HEK293 (cell line): ENCODE measurements at regions not wholly inside any gene's neighbourhood (a gene's known extent, or its start where the extent isn't known, plus 50 kb on each side); places are given as distances from the start of the nearest gene placed in this dataset.

Source experiments
- CTCF ChIA-PET: fragments of 350-600 bp; formaldehyde crosslinking; extraction: SDS; loops from one replicate; lab custom pipeline; 2021; ENCODE audit warnings: antibody characterized with exemption; lab: Yijun Ruan, JAX
- POLR2A ChIA-PET: fragments of 300-600 bp; formaldehyde crosslinking; extraction: SDS; loops from one replicate; lab custom pipeline; 2020; ENCODE audit warnings: antibody characterized with exemption, inconsistent platforms; lab: Yijun Ruan, JAX
- H3K27ac ChIP-seq: fragments of 200-500 bp; sonication (Bioruptor generic); 2 replicates; pipeline ENCODE4 v1.5.1; 2014; ENCODE audit warnings: low read depth, low read length, control low read depth, inconsistent platforms; ENCODE audit errors: extremely low read depth
- H3K36me3 ChIP-seq, 2 experiments: fragments of 200-500 bp in 1 of 2; sonication (Bioruptor generic) in 1 of 2; 1 replicate in 1 of 2; 2 replicates in 1 of 2; pipeline ENCODE4 v1.5.1; 2014 to 2017; ENCODE audit warnings: inconsistent platforms in 2 of 2, low read length in 2 of 2; ENCODE audit not compliant: control insufficient read depth in 2 of 2, insufficient read depth in 1 of 2
- H3K4me1 ChIP-seq: fragments of 200-500 bp; sonication (Bioruptor generic); 2 replicates; pipeline ENCODE4 v1.5.1; 2014; ENCODE audit warnings: mild to moderate bottlenecking, low read length, inconsistent platforms; ENCODE audit not compliant: control insufficient read depth, insufficient read depth
- H3K4me3 ChIP-seq: 2 replicates; pipeline ENCODE4 v1.5.1; 2011; ENCODE audit warnings: low read depth, mild to moderate bottlenecking, control low read depth, low read length, moderate library complexity
- H3K9me3 ChIP-seq: fragments of 200-500 bp; sonication (Bioruptor generic); 2 replicates; pipeline ENCODE4 v1.5.1; 2014; ENCODE audit warnings: low read depth, low read length, inconsistent platforms; ENCODE audit not compliant: control insufficient read depth, insufficient read depth
- GLIS1 ChIP-seq: fragments of 450-650 bp; formaldehyde crosslinking; IDR thresholded peaks from 2 replicates; pipeline ENCODE4 v1.5.1; 2016; ENCODE audit warnings: missing biosample characterization, missing genetic modification characterization
- HOXC10 ChIP-seq: sonication (generic); formaldehyde crosslinking; IDR thresholded peaks from 2 replicates; pipeline ENCODE4 v1.8.1; 2023; ENCODE audit warnings: mild to moderate bottlenecking, missing genetic modification reagents
- KLF1 ChIP-seq: fragments of 450-650 bp; formaldehyde crosslinking; IDR thresholded peaks from 2 replicates; pipeline ENCODE4 v1.5.1; 2016; ENCODE audit warnings: missing biosample characterization, missing genetic modification characterization
- KLF9 ChIP-seq: fragments of 450-650 bp; formaldehyde crosslinking; IDR thresholded peaks from 2 replicates; pipeline ENCODE4 v1.5.1; 2016; ENCODE audit warnings: missing biosample characterization, missing genetic modification characterization, low read depth
- PRDM10 ChIP-seq: fragments of 450-650 bp; formaldehyde crosslinking; IDR thresholded peaks from 2 replicates; pipeline ENCODE4 v1.5.1; 2016; ENCODE audit warnings: missing biosample characterization, missing genetic modification characterization
- SCRT2 ChIP-seq: fragments of 450-650 bp; formaldehyde crosslinking; IDR thresholded peaks from 2 replicates; pipeline ENCODE4 v1.5.1; 2016; ENCODE audit warnings: missing biosample characterization, missing genetic modification characterization
- TSHZ1 ChIP-seq: fragments of 450-650 bp; formaldehyde crosslinking; IDR thresholded peaks from 2 replicates; pipeline ENCODE4 v1.5.1; 2016; ENCODE audit warnings: missing biosample characterization, missing genetic modification characterization, borderline replicate concordance
- ZFP3 ChIP-seq: fragments of 450-650 bp; formaldehyde crosslinking; IDR thresholded peaks from 2 replicates; pipeline ENCODE4 v1.5.1; 2016; ENCODE audit warnings: low read depth, missing biosample characterization, missing genetic modification characterization
- ZNF112 ChIP-seq: fragments of 450-650 bp; formaldehyde crosslinking; IDR thresholded peaks from 2 replicates; pipeline ENCODE4 v1.5.0; 2017; ENCODE audit warnings: missing biosample characterization, missing genetic modification characterization
- ZNF132 ChIP-seq: fragments of 450-650 bp; formaldehyde crosslinking; IDR thresholded peaks from 2 replicates; pipeline ENCODE4 v1.5.1; 2017; ENCODE audit warnings: missing biosample characterization, missing genetic modification characterization, borderline replicate concordance
- ZNF133 ChIP-seq: fragments of 450-650 bp; formaldehyde crosslinking; IDR thresholded peaks from 2 replicates; pipeline ENCODE4 v1.5.1; 2016; ENCODE audit warnings: missing biosample characterization, missing genetic modification characterization
- ZNF138 ChIP-seq: fragments of 450-650 bp; formaldehyde crosslinking; IDR thresholded peaks from 2 replicates; pipeline ENCODE4 v1.5.1; 2016; ENCODE audit warnings: missing biosample characterization, missing genetic modification characterization, borderline replicate concordance
- ZNF155 ChIP-seq: fragments of 450-650 bp; formaldehyde crosslinking; IDR thresholded peaks from 2 replicates; pipeline ENCODE4 v1.5.1; 2016; ENCODE audit warnings: missing biosample characterization, missing genetic modification characterization
- ZNF18 ChIP-seq: fragments of 450-650 bp; formaldehyde crosslinking; IDR thresholded peaks from 2 replicates; pipeline ENCODE4 v1.5.1; 2016; ENCODE audit warnings: missing biosample characterization, missing genetic modification characterization
- ZNF184 ChIP-seq: fragments of 450-650 bp; IDR thresholded peaks from 2 replicates; pipeline ENCODE4 v1.5.1; 2018; ENCODE audit warnings: missing biosample characterization, mild to moderate bottlenecking, missing genetic modification characterization
- ZNF211 ChIP-seq: fragments of 450-650 bp; formaldehyde crosslinking; IDR thresholded peaks from 2 replicates; pipeline ENCODE4 v1.5.1; 2016; ENCODE audit warnings: low read depth, missing biosample characterization, missing genetic modification characterization
- ZNF26 ChIP-seq: fragments of 450-650 bp; formaldehyde crosslinking; IDR thresholded peaks from 2 replicates; pipeline ENCODE4 v1.5.1; 2016; ENCODE audit warnings: missing biosample characterization, missing genetic modification characterization
- ZNF311 ChIP-seq: fragments of 450-650 bp; formaldehyde crosslinking; IDR thresholded peaks from 2 replicates; pipeline ENCODE4 v1.5.1; 2017; ENCODE audit warnings: missing biosample characterization, missing genetic modification characterization, borderline replicate concordance
- ZNF362 ChIP-seq: fragments of 450-650 bp; formaldehyde crosslinking; IDR thresholded peaks from 2 replicates; pipeline ENCODE4 v1.5.1; 2016; ENCODE audit warnings: missing biosample characterization, missing genetic modification characterization
- ZNF510 ChIP-seq: fragments of 450-650 bp; formaldehyde crosslinking; IDR thresholded peaks from 2 replicates; pipeline ENCODE4 v1.5.1; 2018; ENCODE audit warnings: mild to moderate bottlenecking, missing genetic modification characterization, missing biosample characterization; ENCODE audit not compliant: insufficient replicate concordance
- ZNF658 ChIP-seq: fragments of 450-650 bp; formaldehyde crosslinking; IDR thresholded peaks from 2 replicates; pipeline ENCODE4; 2016; ENCODE audit warnings: missing biosample characterization, missing genetic modification characterization
- ZNF701 ChIP-seq: fragments of 450-650 bp; formaldehyde crosslinking; IDR thresholded peaks from 2 replicates; pipeline ENCODE4 v1.5.1; 2016; ENCODE audit warnings: missing biosample characterization, missing genetic modification characterization
- ZNF768 ChIP-seq: fragments of 450-650 bp; formaldehyde crosslinking; IDR thresholded peaks from 2 replicates; pipeline ENCODE4 v1.5.1; 2018; ENCODE audit warnings: missing biosample characterization, mild to moderate bottlenecking, missing genetic modification characterization
- ZNF785 ChIP-seq: fragments of 450-650 bp; formaldehyde crosslinking; IDR thresholded peaks from 2 replicates; pipeline ENCODE4 v1.5.1; 2016; ENCODE audit warnings: missing biosample characterization, missing genetic modification characterization
- ZSCAN23 ChIP-seq: fragments of 450-650 bp; formaldehyde crosslinking; IDR thresholded peaks from 2 replicates; pipeline ENCODE4 v1.5.1; 2016; ENCODE audit warnings: missing biosample characterization, missing genetic modification characterization

- Histone ChIP-seq H3K4me3 (no peak overlapping the region), H3K36me3 (no peaks in the 10 kb centered on the region), H3K27ac (no peak overlapping the region), H3K9me3 (no peaks in the 10 kb centered on the region), H3K4me1 (no peaks in the 10 kb centered on the region)
- POLR2A ChIA-PET = no interaction called here
- CTCF ChIA-PET = no interaction called here
- no peak for TF ChIP-seq ZNF362 (tag by site-specific recombination)
- TF ChIP-seq ZNF510 (tag by site-specific recombination) = no peak
- TF ChIP-seq ZNF311 = no peak
- TF ChIP-seq ZNF785 = no peak
- TF ChIP-seq ZNF701 (tag by site-specific recombination) = no peak
- no peak for TF ChIP-seq ZNF184 (tag by site-specific recombination)
- no peak for TF ChIP-seq KLF9 (tag by site-specific recombination)
- TF ChIP-seq ZNF155 (tag by site-specific recombination) = no peak
- no peak for TF ChIP-seq ZNF658 (tag by site-specific recombination)
- no peak for TF ChIP-seq PRDM10
- no peak for TF ChIP-seq ZNF133 (tag by site-specific recombination)
- no peak for TF ChIP-seq KLF1 (tag by site-specific recombination)
- TF ChIP-seq GLIS1 (tag by site-specific recombination) = no peak
- TF ChIP-seq ZNF211 (tag by site-specific recombination) = no peak
- no peak for TF ChIP-seq ZNF112
- TF ChIP-seq TSHZ1 = no peak
These were observed 324.1 kb upstream of the NPSR1 start for GRCh38 chr7:34333925-34334324.

GRCh38 chr7:34337163-34337562 is 320.9 kb upstream of the NPSR1 start:
- Histone ChIP-seq H3K9me3 (no peaks in the 10 kb centered on the region), H3K27ac (no peak overlapping the region)
- POLR2A ChIA-PET = no interaction called here
- no peak for TF ChIP-seq SCRT2 (tag by site-specific recombination)
- no peak for TF ChIP-seq HOXC10 (CRISPR knock-in tag)
- TF ChIP-seq ZNF768 (tag by site-specific recombination) = no peak
- no peak for TF ChIP-seq ZNF138 (tag by site-specific recombination)
- no peak for TF ChIP-seq ZNF132 (tag by site-specific recombination)
- no peak for TF ChIP-seq ZNF18
- no peak for TF ChIP-seq ZNF26 (tag by site-specific recombination)
- no peak for TF ChIP-seq ZFP3 (tag by site-specific recombination)
- TF ChIP-seq ZSCAN23 (tag by site-specific recombination) = no peak
- TF ChIP-seq, all 188 proteins: peak for 0
- Histone ChIP-seq H3K4me3 (no peak overlapping the region), H3K4me1 (peaks cover 3% of the 10 kb centered on the region; the same call in 1 of the 2 replicates), H3K36me3 (no peaks in the 10 kb centered on the region)
- CTCF ChIA-PET = interaction anchor here (0.6 to 1.4 kb wide), 4 partner anchors 16 to 561 kb away, joined by 3 to 5 read pairs (median 4); no protein-coding TSS in a partner anchor
